ENCODE measurements at regions not wholly inside any gene's neighbourhood (a gene's known extent, or its start where the extent isn't known, plus 50 kb on each side); places are given as distances from the start of the nearest gene placed in this dataset.
A peak's percentile ranks its signal among the peaks of the same experiment; 100 is the strongest.
"Not testable (repeated sequence)": the region's sequence is repeated elsewhere in the genome, so short reads cannot be mapped to it uniquely, and the experiment has no call there.

DNA sequence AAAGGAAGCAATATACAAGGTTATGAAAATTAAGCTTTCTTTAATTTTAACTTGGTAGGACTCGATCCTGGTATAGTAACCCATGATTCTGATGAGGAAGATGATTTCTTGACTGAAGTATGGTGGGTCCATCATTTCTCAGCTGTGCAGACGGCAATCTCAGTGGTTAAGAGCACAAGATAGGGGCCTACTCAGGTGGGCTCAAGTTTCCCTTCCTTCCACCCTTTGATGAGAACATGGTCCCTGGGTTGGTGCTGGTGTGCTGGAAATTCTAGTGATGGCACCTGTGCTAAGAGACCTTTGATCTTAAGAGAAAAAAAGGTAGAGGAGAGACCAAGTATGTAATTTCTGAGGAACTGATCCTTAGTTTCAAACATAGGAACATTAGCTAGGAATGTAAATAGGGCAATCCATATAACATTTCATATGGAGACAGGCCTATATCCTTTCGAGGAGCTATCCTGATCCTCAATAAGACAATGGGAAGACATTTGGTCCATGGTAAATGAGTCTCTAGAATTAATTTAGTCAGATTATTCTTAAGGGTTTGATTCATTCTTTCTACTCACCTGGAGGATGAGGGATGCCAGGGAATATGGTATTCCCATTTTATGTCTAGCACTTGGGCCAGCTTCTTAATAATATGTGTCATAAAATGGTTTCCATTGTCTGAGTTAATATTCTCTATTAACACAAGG lies 104.5 kb upstream of the NECTIN3 start:
- DNase-seq (ENCODE audit: insufficient read length, low spot score) (no peak), FAIRE-seq (no peak)
- no peak for TF ChIP-seq POLR2A (IDR thresholded peaks at IDR 0.05; ENCODE audit: low read depth, low read length)

DNA sequence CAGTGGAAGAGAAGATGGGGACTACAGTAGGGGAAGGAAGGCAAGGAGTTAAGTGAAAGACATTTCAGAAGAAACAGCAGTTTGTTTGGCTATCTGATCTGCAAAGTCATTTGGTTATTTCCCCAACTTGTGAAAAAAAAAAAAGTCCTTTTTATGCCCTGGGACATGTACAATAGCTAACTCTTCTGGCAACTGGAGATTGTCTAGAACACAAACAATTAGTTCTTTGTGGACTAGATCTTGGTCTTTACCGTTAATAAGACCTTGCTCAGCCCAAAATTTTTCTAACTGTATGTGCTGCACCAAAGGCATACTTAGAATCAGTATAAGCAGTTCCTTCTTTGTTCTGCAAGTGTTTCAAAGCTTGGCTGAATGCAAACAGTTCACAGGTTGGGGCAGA lies 103.5 kb upstream of the NECTIN3 start:
- TF ChIP-seq POLR2A (IDR thresholded peaks at IDR 0.05; ENCODE audit: low read depth, low read length): no peak
- no peak for DNase-seq (ENCODE audit: insufficient read length, low spot score)
- FAIRE-seq: no peak

DNA sequence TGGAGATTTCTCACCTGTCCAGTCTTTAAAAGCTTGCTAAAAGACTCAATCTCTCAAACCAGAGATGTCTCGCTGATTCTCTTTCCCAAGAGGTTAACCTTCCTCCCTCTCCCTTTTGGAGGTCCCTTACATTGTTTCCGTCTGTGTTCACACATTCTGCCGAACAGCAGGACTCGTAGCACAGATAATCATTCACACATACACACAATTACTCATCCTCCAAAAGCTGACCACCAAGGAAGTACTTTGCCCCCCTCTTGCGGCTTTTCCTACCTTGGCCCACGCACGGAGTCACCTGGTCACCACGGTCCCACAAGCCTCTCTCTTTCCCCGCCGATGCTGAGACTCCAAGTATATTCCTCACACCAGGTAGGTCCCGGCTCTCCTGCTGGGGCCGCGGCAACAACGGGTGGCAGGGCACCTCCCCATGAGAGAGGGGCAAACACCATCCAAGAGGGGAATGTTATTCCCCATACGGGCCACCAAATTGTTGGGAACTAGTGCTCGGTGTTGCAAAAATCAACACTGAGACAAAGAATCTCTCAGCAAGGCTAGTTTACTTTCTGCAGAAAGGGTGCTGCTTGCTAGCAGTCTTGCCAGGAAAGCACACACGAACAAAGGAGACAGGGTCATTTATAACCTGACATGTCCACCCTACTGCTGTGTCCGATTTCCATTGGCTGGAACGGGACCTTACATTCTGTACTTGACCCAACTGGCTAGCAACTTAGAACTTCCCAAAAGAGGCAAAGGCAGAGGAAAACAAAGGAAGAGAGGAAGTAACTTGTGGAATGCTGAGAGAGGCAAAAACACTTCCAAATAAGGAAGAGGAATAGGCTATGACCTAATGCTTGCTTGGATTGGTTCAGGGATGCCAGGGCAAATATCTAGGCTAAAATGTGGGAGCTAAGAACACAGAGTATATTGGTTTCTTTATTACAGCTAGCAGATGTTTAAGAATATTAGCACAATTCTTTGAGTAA lies 102.1 kb upstream of the NECTIN3 start:
- FAIRE-seq: no peak
- DNase-seq (ENCODE audit: insufficient read length, low spot score): no peak
- TF ChIP-seq POLR2A (IDR thresholded peaks at IDR 0.05; ENCODE audit: low read depth, low read length): no peak

DNA sequence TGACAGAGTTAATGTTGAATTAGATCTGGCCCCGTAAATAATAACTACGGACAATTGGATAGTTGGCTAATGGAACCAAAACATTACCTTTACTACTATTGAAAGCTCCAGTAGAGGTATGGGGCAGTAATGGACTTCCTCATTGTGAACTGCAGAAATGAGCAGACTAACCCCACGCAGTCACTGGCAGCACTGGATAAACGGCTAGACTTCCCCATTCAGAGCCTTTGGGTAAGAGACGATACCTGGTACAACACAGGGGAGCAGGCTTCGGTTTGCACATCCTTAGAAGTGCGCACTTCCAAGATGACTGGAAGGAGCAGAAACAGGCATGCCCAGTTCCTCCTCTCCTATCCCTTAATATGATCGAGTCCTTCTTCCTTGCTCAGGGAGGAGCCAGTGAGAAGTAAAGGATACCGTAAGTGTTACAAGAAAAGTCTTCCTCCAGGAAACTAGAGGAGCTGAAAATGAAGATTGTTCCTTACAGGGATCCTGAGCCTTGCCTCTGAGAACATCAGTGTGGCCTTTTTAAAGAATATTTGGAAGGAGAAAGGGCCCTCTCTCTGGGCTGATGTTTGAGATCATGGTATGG lies 100.5 kb upstream of the NECTIN3 start:
- no peak for DNase-seq (ENCODE audit: insufficient read length, low spot score)
- FAIRE-seq: no peak
- no peak for TF ChIP-seq POLR2A (IDR thresholded peaks at IDR 0.05; ENCODE audit: low read depth, low read length)

DNA sequence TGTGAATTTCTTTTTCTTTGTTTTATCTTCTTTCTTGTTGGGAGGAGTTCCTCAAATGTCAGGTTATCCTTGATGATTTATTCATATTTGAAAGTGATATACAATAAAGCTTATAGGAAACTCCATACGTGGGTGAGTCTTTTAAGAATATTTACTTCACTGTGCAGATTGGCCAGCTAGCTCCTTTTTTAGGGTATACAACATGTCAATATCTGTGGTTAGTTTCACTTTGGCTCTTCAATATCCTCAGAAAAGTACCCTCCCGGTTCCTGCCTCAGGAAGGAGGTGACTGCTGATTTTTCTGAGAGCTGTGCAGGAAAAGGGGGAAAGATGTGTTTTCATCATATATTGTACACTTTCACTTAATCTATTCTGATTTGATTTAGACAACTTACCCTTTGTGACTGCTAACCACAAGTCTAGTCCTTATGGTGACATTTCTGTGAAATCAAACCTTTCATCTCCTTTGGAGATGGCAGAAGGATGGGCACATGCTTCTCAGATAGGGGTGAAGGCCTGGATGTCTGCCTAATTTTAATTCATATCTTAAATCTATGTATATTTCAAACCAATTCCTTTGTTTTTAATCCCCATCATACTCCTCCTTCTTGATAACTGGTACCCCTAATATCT lies 98.2 kb upstream of the NECTIN3 start:
- FAIRE-seq (no peak), DNase-seq (ENCODE audit: insufficient read length, low spot score) (no peak)
- no peak for TF ChIP-seq POLR2A (IDR thresholded peaks at IDR 0.05; ENCODE audit: low read depth, low read length)

DNA sequence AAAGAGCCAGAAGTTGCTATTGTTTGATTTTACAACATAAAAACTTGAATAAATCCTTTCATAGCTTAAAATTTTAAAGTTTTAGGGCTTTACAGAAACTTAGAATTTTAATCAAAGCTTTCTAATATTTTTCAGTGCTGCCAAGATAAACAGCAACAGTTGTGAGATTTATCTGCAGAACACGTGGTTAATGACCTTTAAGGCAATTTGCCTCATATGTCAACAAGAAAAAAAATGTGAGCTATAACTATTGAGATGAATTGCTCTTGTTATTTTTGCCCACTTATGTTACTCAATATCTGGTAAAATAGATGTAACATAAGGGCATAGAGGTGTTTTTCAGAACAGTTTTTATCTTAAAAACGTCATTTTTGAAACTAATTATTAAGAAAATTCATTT lies 96.7 kb upstream of the NECTIN3 start:
- no peak for FAIRE-seq
- no peak for TF ChIP-seq POLR2A (IDR thresholded peaks at IDR 0.05; ENCODE audit: low read depth, low read length)

DNA sequence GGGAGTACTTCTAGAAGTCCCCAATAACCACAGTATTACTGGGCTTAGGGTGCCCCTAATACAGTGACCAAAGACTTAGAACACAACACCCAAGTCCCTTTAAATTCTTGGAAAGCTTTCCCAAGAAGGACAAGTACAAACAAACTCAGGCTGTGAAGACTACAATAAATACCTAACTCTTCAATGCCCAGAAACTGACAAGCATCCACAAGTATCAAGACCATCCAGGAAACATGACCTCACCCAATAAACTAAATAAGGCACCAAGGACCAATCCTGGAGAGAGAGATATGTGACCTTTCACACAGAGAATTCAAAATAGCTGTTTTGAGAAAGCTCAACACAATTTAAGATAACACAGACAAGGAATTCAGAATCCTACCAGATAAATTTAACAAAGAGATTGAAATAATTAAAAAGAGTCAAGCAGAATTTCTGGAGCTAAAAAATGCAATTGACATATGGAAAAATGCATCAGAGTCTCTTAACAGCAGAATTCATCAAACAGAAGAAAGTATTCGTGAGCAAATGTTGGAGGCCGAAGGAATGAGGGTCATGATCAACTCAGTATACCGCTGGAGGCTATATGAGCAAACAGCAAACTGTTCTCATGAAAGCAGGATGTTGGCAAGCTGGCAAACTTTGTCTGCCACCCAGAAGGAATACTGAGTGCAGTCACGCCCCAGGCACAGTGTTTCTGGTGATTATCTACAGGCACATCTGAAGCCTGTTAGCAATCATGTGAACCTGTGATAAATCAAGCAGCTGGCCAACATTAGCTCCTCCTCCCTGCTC lies 87.0 kb upstream of the NECTIN3 start:
- FAIRE-seq: no peak

More for the DNA sequence above, 96.7 kb upstream of the NECTIN3 start:
- no peak for DNase-seq (ENCODE audit: insufficient read length, low spot score)

DNA sequence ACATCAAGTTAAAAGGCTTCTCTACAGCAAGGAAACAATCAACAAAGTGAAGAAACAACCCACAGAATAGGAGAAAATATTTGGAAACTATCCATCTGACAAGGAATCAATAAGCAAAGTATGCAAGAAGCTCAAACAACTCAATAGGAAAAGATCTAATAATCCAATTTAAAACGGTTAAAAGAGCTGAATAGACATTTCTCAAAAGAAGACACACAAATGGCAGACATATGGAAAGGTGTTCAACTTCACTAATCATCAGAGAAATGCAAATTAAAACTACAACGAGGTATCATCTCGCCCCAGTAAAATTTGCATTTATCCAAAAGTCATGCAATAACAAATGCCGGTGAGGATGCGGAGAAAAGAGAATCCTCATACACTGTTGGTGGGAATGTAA lies 82.2 kb upstream of the NECTIN3 start:
- no peak for DNase-seq (ENCODE audit: insufficient read length, low spot score)
- TF ChIP-seq POLR2A (IDR thresholded peaks at IDR 0.05; ENCODE audit: low read depth, low read length): no peak
- FAIRE-seq: no peak

More for the DNA sequence above, 87.0 kb upstream of the NECTIN3 start:
- DNase-seq (ENCODE audit: insufficient read length, low spot score): no peak
- TF ChIP-seq POLR2A (IDR thresholded peaks at IDR 0.05; ENCODE audit: low read depth, low read length): no peak

DNA sequence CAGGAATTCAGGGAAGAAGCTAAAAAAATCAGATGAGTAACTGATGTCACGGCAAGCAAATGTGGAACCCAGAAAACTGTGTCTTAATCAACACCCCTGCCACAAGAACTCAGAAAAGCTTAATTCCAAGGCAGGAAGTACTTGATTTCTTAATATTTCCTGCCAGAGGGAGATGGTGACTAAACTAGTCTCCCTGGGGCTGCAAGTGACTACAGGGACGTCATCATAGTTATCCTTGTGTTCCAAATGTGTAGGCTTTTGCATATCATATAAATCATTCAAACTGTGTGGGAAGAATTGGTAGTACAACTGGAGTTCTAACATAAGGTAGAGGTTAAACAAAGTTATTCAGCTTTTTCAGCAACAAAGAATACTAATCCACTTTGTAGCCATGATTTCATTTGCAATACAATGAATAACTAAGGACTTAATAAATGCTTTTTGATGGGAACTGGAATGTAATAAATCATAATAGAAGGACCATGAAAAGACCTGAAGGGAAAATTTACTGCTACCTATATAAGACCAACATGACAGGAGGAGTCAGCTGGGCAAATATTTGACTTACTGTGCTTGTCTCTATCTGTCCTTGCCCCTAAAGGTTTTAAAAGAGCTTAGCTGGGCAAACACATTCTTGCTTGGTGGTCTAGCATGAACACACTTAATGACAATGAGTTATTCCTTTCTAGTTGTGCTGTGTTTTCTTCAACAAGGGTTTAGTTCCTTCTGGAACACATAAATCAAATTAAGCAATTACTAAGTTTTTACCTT lies 76.0 kb upstream of the NECTIN3 start:
- TF ChIP-seq POLR2A (IDR thresholded peaks at IDR 0.05; ENCODE audit: low read depth, low read length): no peak
- FAIRE-seq: peak; percentile 15
- no peak for DNase-seq (ENCODE audit: insufficient read length, low spot score)

DNA sequence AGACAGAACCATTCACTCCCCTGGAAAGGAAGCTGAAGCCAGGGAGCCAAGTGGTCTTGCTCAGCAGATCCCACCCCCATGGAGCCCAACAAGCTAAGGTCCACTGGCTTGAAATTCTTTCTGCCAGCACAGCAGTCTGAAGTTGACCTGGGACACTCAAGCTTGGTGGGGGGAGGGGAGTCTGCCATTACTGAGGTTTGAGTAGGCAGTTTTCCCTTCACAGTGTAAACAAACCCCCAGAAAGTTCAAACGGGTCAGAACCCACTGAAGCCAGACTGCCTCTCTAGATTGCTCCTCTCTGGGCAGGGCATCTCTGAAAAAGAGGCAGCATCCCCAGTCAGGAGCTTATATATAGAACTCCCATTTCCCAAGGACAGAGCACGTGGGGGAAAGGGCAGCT lies 72.8 kb upstream of the NECTIN3 start:
- not testable (repeated sequence) for FAIRE-seq; DNase-seq (ENCODE audit: insufficient read length, low spot score)

DNA sequence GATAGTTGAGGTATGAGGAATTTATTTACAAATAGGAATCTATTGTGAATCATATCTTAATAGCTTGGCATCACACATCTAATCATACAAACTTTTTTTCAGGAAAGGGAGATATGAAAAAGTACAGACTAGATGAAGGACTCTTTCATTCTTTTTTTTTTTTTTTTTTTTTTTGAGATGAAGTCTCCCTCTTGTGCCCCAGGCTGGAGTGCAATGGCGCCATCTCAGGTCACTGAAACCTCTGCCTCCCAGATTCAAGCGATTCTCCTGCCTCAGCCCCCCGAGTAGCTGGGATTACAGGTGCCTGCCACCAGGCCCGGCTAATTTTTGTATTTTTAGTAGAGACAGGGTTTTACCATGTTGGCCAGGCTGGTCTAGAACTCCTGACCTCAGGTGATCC lies 65.1 kb upstream of the NECTIN3 start:
- DNase-seq (ENCODE audit: insufficient read length, low spot score); FAIRE-seq: not testable (repeated sequence)

DNA sequence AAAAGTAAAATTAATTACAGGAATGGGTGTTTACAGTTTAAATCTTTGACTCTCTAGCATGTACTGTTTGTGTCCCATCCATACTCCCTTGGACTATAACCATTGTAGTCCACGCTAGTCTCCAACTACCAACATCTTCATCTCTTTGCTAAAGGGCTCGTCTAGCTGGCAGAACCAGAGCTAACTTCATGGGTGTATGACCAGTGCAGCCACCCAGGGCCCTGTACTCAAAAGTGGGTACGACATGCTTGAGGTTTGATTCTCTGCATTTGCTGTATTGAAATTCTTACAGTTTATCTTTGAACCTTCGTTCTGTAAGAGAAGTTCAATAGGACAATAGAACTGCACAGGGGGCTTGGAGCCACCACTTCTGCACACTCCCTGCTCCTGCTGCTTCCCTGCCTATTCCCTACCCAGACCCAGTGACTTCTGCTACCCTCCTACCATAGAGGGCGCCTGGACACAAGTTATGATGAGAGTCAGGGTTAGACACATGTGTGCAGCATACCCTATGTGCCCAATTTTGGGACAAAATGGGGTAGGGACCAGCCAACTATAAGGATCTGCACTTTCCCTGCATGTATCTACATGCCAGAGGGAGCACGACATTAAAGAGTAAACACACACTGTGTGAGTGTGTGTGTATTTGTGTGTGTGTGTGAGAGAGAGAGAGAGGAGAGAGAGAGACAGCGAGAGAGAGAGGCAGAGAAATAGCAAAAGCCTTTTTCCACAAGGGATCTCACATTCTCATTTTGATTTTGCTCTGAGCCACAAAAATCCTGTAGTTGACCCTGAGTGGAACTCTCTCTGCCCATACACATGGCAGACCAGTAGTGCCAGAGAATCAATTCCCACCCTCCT lies 59.0 kb upstream of the NECTIN3 start:
- no peak for TF ChIP-seq POLR2A (IDR thresholded peaks at IDR 0.05; ENCODE audit: low read depth, low read length)
- no peak for DNase-seq (ENCODE audit: insufficient read length, low spot score)
- FAIRE-seq: no peak

All from H54 (cell line).